PC-3 (cell line): ENCODE measurements at regions not wholly inside any gene's neighbourhood (a gene's known extent, or its start where the extent isn't known, plus 50 kb on each side); places are given as distances from the start of the nearest gene placed in this dataset.
"Not testable (repeated sequence)": the region's sequence is repeated elsewhere in the genome, so short reads cannot be mapped to it uniquely, and the experiment has no call there.

Experiments
- EZH2 ChIP-seq: fragments of 300-600 bp; sonication (generic); IDR thresholded peaks from one replicate; pipeline ENCODE4 v1.6.1; 2017; ENCODE audit warnings: antibody characterized with exemption, mild to moderate bottlenecking, low read length; ENCODE audit not compliant: unreplicated experiment
- TF ChIP-seq, protein P1 (sequence below): fragments of 300-600 bp; sonication (generic); conservative IDR thresholded peaks from 2 replicates; pipeline ENCODE4 v1.5.1; 2017; ENCODE audit warnings: antibody characterized with exemption, low read depth, mild to moderate bottlenecking, low read length

DNA sequence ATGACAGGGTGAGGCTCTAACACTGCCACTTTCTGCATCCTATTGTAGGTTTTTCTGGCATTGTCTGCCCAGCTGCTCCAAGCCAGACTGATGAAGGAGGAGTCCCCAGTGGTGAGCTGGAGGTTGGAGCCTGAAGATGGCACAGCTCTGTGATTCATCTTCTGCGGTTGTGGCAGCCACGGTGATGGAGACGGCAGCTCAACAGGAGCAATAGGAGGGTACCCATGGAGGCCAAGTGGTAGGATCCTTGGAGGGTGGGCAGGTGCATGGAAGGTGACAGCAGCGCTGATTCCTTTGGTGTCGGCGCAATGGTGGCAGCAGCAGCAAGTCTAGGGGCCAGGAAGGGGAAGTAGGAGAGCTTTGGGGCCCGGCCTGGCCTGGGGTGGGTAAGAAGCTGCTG lies 4460.1 kb upstream of the OR11H1 start:
- TF ChIP-seq, protein P1, sequence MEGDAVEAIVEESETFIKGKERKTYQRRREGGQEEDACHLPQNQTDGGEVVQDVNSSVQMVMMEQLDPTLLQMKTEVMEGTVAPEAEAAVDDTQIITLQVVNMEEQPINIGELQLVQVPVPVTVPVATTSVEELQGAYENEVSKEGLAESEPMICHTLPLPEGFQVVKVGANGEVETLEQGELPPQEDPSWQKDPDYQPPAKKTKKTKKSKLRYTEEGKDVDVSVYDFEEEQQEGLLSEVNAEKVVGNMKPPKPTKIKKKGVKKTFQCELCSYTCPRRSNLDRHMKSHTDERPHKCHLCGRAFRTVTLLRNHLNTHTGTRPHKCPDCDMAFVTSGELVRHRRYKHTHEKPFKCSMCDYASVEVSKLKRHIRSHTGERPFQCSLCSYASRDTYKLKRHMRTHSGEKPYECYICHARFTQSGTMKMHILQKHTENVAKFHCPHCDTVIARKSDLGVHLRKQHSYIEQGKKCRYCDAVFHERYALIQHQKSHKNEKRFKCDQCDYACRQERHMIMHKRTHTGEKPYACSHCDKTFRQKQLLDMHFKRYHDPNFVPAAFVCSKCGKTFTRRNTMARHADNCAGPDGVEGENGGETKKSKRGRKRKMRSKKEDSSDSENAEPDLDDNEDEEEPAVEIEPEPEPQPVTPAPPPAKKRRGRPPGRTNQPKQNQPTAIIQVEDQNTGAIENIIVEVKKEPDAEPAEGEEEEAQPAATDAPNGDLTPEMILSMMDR, result not testable (repeated sequence)
- not testable (repeated sequence) for TF ChIP-seq EZH2
